NCI-H2196 (cell line): ENCODE measurements at regions not wholly inside any gene's neighbourhood (a gene's known extent, or its start where the extent isn't known, plus 50 kb on each side); places are given as distances from the start of the nearest gene placed in this dataset.

Experiments used
- DNase-seq: peaks from one replicate; lab custom pipeline; 2025; ENCODE audit not compliant: unreplicated experiment; lab: John Stamatoyannopoulos, UW

DNA sequence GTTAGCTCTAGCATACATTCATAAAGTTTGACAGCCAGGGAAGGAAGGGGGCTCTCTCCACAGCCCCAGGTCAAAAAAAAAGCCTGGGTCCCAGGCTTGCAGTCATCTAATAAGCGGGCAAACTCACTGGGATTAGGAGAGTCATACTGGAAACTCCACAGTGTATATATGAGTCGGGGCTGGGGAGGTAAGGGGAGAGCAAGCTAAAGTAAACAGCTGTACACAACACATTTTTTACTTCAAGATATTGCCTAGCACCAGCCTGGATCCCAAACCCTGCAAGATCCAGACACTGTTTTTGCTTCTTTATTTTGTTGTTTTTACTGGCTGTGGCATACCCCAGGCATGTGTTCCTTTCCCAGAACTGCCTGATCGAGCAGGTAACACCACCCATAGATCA, 291.3 kb upstream of the TANK start:
- DNase-seq = no peak

DNA sequence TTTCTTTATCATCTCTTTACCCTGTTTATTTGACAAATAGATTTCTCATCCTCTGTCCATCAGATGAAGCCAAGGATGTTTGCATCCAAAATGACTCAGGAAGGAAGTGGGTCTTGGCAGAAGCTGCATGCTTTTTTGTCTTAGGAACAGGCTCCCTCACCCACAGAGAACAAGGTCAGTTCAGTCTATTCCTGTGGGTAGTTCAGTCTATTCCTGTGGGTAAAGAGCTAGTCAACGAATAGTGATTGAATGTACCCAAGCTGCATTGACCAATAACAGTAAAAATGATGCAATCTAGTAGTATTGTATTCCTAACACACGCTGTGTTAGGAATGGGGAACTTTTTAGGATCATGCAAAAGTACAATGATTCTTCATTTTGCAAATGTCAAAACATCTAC, 290.8 kb upstream of the TANK start:
- DNase-seq = no peak

DNA sequence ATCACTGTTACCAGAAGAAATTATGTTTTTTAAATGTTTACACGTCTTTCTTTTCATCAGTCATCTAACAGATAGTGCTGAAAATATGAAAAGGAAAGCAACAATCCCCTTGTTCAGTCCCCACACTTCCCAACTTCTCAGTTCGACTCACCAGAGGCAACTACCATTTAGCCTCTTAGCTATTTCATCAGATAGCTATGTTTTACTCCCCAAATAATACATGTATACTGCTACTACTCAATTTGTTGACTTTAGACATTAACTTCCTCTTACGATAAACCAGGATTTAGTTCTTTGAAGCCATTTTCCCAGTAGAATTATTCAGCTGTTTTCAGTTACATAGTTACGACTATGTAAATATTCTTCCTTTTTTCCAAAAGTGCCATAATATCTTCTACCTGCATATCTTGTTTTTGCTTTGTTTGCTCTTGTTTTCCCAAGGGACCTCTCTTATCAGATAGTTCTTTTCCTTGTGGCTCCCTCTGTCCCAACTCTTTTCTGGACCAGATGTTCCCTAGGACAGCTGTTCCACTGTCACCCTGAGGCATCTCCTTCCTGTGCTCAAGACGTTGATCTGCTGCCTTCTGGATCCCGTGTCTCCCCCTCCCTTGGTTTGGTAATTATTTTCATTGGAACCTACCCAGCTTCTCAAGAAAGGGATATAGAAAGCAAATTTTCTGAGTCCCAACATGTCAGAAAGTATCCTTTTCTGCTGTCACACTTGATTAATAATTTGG, 289.3 kb upstream of the TANK start:
- no peak for DNase-seq

DNA sequence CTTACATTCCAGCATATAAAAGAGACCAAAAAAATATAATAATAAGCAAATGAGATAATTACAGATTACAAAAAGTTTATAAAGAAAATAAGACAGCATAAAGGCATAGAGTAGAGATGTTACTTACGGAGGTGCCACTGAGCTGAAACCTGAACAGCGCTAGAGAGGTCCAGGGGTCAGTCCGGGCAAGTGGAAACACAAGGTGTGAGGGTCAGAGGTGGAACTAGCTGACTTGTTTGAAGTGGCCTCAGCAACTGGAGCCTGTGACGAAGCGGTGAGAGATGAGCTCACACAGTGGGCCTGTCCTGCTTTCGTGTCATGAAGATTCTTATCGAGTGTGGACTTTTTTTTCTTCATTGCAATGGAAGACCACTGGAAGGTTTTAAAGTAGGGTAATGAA, 288.3 kb upstream of the TANK start:
- DNase-seq = no peak

DNA sequence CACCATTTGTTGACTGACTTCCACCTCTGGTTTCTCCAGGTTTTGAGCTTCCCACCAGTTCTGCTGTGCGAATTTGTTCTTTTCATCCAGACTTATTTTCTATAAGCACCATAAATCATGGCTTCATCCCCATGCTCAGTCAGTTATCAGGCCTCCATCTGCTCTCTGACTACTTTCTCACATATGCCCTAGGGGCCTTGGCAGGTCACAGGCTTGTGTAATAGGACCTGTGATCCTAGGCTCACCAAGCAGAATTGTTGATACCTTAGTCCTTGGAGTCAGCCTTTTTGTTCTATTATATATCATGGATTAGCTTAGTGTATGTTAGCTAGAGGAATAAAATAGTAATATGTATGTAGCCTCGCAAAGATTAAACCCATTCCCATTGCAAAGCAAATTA, 284.2 kb upstream of the TANK start:
- DNase-seq = no peak

DNA sequence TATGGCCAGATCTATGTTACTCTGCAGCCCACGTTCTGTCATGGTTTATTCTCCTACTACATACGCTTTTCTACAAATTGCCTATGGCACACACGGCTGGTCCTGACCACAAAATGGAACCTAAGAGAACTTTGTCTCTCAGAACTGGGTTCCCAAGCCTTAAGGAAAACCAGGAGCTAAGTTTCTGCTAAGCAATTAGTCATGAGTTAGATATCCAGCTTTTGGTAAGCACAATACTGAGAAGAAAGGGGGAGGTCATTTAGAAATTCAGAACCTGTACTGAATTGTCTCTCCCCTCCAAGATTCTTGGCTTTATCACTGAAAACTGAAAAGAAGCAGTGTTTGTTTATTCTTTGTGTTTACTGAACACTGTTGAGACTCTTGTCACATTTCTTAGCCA, 283.5 kb upstream of the TANK start:
- no peak for DNase-seq

DNA sequence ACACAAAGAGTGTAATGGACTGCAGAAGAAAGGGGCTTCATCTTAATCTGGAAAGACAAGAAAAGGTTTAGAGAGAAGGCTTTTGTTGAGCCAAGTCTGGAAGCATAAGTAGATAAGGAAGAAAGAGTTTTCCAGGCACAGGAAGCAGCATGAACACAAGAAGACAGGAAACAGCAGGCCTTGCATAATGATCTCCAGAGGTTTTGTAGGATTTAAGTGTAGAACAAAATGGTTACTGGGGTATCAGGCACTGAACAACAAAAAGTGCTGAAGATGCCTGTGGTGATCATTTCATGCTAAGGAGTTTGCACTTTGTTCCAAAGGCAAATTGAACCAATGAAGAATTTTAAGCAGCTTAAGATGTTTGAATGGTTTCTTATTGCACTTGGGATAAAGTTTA, 281.6 kb upstream of the TANK start:
- no peak for DNase-seq

DNA sequence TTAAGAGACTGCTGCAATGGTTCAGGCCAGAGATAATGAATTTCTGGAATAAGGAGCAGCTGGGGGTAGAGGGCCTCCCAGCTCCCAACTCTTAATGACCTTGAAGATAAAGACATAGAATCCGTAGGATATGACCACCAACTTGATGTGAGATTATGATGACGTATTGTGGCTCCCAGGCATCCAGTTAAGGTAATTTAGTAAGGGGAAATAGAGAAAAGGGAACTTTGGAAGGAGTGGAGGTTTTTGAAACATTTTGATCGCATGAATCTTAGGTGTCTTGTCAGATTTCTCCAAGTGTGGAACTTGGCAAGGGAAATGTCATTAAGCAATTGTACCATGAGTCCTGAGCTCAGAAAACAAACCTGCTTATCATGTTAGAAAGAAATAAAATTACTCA, 277.3 kb upstream of the TANK start:
- DNase-seq = no peak

DNA sequence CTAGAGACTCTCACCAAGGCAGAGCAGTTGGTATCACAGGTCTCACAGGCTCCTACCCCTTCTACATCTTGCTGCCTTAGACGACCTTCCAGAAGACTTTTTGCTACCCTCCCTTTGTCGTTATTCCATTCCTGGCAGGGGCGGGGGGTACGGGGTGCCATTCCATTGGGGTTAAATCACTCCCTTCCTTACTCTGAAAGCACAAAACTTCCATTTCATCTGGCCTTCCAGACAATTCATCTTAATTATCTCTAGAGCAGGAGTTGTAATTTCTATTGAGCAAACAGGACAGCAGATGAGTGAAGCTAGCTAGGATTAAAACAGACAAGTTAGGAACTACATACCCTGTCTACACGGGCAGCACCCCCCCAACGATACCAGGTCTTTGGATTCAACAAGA, 276.2 kb upstream of the TANK start:
- no peak for DNase-seq

DNA sequence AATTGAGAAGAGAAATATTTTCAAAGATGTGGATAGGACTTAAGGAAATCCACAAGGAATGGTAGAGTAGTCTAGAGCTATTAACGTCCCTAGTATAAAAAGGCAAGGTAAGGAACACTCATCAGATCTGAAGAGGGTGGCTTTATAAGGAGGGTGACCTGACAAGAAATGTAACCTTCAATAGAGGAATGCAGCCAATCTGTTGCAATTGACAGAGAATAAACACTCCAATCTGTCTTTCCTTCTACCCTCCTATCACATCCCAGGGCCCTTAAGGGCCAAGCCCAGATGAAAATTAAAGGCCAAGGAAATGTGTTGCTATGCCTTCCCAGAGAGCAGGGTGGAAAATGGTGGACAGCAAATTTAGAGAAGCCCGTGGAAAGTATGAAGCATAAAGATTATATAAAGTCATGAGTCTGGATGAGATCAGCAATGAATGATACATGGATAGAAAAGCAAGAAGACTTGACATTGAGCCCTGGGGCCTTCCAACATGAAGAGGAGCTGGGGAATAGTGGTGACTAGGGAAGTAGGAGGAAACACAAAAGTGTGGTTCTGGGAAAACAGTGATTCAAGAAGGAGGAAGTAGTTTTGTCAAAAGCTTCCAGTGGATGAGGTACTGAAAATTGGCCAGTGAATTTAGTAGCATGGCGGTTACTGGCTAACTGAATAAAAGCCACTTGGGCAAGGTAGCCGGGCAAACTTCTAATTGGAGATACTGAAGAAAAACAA, 270.6 kb upstream of the TANK start:
- DNase-seq = no peak

DNA sequence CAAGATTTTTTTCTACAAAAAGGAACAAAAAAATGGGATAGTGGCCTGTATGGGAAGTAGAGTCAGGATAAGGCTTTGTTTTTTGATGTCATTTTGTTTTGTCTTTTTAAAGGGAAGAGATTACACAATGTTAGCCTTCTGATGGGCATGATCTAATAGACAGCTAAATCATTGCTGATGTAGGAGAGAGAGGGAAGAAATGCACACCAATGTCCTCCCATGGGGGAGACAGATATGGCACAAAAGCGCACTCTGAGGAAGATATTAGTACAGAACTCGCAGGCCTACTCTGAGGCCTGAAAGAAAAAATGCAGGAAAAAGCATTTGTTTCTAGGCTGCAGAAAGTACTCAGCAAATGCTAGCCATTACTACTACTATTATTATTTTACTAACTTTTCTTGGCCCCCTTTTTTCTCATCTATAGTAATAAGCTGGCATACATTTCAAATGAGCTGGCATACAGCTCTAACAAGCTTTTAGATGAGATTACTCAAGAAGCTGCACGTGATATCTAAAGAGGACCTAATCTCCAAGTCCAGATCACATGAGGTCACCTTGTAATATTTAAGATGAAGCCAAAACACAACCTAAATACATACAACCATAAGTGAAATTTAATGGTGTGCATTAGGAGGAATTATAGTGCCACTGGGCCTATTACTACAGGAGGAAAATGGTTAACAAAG, 269.4 kb upstream of the TANK start:
- DNase-seq = no peak

DNA sequence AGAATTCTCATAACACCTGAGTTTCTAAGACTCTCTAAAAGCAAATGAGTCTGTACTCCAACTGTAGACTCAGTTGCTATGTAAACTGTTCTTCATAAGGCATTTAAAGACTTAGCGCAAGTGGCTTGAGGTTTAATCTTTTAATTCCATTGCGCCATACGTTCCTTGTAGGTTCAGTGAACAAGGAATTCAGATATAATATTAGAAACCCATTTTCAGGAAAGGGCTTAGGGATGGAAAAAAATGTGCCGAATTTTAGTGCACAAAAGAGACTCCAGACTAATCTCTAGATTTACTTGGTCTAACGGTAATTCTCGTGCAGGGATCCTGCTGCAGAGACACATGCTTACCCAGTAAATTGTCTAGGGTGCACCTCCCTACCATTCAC, 268.9 kb upstream of the TANK start:
- no peak for DNase-seq

DNA sequence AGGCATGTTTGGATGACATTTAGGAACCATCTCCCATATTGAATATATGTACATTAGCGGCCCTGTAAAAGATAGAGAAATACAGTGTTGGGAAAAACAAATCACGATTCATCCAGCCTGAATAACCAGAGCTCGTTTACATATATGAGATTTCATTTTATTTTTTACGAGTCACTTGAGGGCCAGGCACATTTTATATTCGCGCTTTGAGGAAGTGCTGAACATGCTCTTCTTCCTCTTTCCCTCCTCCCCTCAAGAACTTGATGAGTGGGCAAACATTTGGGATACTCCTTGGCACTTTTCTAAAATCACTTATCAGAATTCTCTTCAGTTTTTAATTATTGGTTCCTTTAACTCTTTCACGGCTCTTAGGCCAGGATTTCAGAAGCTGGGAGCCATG, 268.0 kb upstream of the TANK start:
- no peak for DNase-seq

DNA sequence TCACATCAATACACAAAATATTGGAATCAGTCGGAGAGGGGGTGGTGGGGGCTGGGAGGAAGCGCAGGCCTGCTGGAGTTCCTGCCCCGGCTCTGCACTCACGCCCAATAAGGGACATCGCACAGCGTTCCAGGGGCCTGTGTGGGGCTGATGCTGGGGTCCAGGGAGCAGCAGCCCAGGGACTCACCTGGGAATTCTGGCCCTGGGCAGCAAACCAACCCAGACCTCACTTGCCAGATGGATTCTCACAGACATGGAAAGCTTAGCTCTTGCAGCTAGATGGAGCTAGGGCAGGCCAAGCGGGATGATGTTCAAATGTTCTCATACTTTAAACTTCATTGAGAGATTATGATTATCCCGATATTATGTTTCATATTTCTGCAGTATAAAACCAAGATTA, 266.6 kb upstream of the TANK start:
- no peak for DNase-seq

DNA sequence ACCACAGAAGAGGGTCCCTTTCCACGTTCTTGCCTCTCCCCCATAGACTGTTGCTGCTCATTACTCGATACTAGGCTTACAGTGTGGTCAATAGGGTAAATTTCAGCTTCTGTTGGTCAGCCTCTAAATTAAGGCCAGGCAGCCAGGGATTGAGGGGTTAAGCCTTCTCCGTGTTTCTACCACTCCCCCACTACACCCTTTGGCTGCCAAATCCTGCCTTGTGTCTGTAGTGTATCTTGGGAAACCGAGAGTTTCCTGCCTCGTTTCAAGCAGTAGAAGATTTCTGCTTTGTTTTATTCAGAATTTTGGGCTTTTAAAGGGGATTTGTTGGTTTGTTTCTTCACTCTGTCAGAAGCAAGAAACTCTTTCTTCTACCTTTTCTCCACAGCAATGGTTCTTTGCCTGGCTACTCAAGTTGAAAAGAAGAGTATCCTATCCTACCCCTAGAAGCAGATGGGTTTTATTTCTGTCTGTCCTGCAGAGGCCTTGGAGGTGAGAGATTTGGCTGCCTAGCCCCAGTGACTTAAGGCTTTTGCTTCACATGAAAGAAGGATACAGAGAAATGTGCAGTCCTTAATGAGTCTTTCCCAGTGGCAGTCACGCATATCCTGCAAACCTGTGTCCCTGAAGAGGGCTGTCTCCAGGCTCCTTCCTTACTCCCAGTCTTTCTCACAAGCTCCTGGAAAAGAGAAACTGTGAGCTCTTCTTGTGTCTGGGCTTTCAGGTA, 261.5 kb upstream of the TANK start:
- DNase-seq = no peak

DNA sequence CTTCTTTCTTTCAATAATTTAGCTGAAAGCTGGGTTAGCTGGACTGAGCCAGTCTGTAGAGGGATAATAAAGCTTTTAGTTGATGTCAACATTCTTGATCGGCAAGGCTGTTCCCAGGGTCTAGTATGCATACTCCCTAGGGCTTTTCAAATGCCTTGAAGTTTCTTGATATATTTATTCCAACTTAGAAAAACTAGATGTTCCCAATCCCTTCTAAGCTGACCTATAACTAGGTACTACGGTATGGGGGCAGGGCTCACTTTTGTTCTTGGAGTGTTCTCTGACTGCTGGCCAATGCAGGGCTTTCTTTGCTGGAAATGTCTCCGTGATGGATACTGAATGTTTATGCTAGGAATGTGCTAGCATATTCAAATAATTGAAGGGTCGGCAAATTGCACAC, 258.6 kb upstream of the TANK start:
- no peak for DNase-seq

DNA sequence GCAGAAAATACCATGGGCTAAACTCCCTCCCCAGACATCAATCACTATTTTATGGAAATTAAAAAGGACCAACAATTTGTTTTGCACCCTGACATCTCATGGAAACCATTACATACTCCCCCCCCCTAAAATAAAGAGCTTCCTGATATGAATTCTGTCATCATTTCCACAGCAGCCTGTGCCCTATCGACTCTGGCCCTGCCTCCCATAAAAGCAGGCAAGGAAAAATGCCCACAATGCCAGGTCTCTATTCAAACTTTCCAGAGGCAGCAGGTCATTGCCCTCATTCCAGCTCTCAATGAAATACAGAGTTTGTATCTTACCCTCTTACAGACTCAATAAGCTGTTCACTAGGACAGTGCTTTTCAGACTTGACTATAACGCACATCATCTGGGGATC, 254.4 kb upstream of the TANK start:
- DNase-seq = no peak

DNA sequence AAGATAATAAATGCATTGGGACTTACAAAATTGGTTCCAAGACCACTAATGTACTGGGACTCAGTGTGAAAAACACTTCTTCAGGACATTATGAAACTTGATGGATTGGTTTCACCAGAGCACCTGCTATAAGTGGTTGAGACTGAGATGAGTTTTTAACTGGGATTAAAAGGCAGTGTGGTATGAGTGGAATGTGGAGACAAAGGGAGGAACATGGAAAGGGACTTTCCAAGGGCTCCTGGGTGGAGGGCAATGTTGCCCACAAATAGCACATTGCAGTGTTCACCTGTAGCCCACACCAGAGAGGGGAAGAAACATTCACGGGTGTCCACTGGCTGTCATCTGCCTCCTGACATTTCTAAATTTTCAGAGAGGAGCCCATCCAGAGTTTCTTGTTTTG, 253.3 kb upstream of the TANK start:
- DNase-seq = no peak

DNA sequence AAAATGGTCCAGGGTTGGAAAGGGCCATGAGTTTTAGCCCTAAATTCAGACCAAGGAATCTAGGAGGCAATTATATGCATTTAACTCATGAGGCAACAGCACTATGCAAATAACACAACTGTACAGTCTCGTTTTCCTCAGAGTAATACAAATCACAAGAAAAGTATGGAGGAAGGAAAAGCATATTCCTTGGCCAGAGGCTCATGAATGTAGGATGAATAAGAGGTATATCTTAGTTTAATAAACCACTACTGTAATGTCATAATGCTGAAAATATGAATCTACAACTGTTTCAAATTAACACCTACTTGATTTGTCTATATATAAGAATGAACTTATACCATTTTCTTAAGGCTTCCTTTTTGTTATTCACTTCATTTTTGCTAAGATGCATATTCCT, 252.5 kb upstream of the TANK start:
- no peak for DNase-seq

DNA sequence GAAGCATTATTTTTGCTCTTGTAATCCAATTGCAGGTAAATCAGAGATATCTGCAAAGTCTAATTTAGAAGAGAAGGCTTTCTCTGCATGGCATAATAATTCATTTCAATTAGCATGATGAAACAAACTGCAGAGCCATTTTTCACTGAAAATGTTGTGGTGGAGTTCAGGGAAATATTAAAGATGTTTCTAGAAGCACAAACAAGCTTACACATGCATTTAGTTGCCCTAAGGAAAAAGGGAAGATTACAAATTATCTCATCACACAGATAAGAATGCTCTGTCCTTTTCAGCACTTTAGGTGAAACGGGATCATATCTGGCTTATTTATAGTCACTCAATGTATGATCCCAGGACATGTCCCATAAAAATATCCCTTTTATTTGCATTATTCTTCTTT, 252.1 kb upstream of the TANK start:
- no peak for DNase-seq

DNA sequence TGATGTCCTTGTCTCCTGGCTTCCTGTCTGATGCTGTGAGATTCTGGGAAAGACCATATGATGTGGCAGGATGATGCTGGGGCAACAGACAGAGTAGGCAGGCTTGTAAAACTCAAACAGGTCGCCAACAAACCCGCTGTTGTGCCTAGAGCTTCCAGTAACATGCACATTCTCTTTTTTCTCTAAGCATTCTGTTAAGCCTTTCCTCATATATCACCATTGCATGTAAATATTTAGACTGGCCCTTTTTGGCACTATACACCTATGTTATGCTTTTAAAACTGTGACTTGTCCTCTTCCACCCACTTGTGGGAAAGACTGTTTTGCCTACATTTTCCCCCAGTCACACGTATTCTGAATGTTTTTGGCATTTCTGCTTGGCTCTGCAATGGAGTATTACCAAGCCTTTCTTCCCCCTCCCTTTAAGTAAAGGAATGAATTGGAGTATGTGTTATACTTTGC, 250.4 kb upstream of the TANK start:
- no peak for DNase-seq

DNA sequence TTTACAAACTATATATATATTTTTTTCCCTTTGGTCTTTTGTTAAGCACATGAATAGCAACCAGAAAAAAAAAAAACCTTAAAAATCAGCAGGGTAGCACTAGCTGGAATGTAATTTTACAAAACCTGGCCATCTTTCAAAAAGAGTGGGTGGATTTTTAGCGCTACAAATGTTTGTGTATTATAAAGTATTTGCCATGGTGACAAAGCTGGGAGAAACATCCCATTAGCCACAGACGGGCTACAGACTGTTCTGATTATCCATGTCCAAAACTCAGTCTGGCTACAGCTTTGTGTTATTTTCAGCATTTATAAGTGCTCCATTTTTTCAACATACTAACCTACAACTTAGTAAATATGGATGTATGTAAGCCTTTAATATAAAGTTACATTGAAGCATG, 249.5 kb upstream of the TANK start:
- no peak for DNase-seq
